ENCODE measurements at regions not wholly inside any gene's neighbourhood (a gene's known extent, or its start where the extent isn't known, plus 50 kb on each side); places are given as distances from the start of the nearest gene placed in this dataset.

GRCh38 chr11:29781268-29781667 is 235.6 kb downstream of the KCNA4 start:
- no peak for DNase-seq

GRCh38 chr11:29780756-29781155 is 236.1 kb downstream of the KCNA4 start:
- DNase-seq: no peak

- DNase-seq: no peak
These were observed 243.1 kb downstream of the KCNA4 start for GRCh38 chr11:29773656-29774264.

DNA sequence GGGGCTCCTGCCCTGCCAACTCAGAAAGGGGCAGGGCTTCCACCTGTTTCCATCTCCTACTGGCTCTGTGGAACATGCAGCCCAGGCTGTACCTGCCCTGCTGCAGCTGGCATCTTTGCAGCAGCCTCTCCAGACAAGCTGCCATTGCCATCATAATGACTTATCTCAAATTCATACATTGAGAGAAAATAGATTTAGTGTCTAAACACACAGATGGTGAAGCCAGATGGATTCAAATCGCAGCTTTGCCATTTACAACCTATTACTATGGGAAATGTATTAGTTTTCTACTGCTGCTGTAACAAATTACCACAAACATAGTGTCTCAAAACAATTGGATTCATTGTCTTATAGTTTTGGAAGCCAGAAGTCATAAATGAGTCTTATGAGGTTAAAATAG is 260.0 kb downstream of the KCNA4 start:
- DNase-seq: no peak

- DNase-seq: no peak
These were observed 261.4 kb downstream of the KCNA4 start for GRCh38 chr11:29755474-29755873.

DNA sequence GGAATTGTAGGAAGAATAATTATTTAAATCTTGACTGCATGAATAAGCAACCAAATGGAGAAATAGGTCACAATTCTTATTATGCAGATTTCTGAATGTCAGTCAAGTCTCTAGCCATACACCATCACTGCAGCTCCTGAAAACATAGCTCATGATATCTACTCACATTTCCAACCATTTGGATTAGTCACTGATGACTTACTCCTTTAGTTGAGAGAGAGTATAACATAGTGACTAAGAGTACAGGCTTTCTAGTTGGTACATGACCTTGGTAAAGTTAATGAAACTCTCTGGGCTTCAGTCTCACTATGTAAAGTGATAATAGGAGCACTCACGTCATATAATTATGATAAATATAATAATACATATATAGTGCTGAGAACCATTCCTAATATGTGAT is 265.2 kb downstream of the KCNA4 start:
- DNase-seq: no peak

DNA sequence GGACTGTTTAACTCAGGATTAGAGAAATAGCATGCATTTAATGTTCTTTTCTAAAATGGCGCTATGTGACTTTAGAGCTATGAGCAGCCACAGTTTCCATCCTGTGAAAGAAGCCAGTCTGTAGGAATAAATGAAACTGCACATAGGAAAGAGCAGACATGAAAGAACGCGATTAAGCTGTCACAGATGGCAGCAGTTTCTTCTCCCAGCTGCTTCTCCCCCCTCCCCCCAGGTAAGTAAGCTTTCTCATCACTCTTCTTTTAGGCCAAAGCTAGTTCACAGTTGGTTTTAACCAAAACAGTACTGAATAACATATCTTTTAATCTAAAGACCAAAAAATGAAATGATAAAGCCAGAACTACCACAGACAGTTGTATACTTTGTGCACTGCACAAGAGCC is 266.4 kb downstream of the KCNA4 start:
- DNase-seq: no peak

- DNase-seq: no peak
These were observed 282.5 kb downstream of the KCNA4 start for GRCh38 chr11:29734287-29734686.

DNA sequence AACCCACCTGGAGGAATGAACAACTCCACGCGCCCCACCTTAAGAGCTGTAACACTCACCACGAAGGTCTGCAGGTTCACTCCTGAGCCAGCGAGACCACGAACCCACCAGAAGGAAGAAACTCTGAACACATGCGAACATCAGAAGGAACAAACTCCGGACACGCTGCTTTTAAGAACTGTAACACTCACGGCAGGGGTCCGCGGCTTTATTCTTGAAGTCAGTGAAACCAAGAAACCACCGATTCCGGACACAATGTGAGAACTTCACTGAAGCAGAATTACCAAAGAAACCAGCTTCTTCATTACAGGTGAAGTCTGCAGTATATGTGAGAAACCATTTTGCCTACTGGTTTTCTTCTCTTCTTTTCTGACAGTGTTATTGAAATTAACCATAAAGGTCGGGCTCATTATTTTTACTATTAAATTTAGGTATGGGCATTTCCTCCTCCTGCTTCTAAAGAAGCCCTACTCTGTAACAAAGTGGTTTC is 303.0 kb downstream of the KCNA4 start:
- DNase-seq: no peak

DNA sequence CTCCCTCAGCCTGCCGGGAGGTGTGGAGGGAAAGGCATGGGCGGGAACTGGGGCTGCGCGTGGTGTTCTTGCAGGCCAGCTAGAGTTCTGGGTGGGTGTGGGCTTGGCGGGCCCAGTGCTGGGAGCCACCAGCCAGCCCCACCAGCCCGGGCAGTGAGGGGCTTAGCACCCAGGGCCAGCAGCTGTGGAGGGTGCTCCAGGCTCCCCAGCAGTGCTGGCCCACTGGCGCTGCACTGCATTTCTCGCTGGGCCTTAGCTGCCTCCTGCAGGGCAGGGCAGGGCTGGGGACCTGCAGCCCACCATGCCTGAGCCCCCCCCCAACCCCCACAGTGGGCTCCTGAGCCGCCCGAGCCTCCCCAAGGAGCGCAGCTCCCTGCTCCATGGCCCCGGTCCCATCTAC is 304.2 kb downstream of the KCNA4 start:
- DNase-seq: no peak

DNA sequence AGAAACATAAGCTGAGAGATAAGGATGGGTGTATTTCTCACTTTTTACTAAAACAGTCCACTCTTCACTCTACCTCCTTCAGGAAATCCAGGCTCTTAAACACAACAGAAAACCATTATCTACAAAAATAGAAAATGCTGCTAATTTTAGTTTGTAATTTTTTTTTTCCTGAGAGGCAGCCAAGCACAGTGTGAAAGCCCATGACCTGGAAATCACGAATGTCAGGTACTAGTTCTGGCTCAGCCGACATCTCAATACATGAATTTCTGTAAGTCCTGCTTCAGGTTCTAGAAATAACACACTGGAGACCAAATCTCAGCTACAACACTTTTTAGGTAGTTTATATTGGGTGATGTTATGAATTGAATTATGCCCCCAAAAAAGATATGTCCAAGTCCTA is 308.9 kb downstream of the KCNA4 start:
- no peak for DNase-seq

GRCh38 chr11:29685361-29685760 is 331.5 kb downstream of the KCNA4 start:
- no peak for DNase-seq

- no peak for DNase-seq
These were observed 334.0 kb downstream of the KCNA4 start for GRCh38 chr11:29682856-29683255.

DNA sequence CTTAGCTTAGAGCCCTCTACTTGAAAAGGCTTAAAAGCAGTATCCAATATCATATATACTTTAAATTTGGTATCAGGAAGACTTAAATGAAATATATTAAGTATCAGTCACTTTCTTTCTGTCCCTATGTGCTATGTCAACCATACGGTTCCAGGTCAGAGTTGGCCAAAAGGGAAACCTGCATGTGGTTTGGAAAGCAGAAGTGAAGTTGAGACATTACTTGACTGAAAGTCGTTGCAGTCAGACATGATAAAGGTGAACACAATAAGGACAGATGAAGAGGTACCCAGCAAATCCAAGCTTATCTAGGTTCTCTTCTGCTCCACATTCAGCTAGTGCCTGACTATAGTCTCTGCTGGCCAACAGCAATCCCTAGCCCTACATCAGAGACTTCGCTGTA is 336.8 kb downstream of the KCNA4 start:
- DNase-seq: no peak

- no peak for DNase-seq
These were observed 339.8 kb downstream of the KCNA4 start for GRCh38 chr11:29676993-29677392.

DNA sequence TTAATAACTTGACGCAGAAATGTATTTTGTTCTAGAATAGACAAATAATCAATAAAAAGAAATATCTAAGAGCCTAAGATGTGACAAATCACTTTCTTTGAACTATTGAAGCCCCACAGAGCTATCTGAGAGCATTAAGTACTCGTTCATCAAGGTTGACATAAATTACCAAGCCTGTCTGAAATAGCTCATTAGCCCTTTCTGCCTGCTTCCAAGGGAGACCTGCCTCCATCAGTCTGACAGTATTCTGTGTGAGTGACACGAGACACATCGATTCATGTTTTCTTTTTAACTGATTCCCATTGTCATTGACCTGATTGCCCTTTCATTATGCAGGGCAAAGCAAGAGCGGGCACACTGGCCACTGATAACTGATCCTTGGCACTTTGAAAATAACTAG is 347.5 kb downstream of the KCNA4 start:
- DNase-seq: no peak

- DNase-seq: no peak
These were observed 359.1 kb downstream of the KCNA4 start for GRCh38 chr11:29657709-29658108.

DNA sequence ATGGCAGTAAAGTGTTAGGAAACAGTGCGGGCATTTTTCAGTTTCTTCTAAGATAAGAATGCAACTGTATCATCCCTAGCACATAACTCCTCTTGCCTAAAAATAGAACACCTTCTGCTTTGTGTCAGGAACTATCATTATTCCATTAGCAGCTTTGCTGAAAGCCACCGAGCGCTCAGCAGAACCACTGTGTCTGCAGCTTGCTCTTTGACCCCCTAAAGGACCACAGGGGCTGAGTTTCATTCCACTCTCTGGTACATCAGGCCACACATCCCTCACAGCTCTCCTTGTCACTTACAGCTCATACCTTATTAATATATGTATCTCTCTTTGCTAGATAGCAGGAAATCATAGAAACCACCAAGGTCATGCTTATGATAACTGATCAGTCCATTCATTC is 360.2 kb downstream of the KCNA4 start:
- DNase-seq: no peak

DNA sequence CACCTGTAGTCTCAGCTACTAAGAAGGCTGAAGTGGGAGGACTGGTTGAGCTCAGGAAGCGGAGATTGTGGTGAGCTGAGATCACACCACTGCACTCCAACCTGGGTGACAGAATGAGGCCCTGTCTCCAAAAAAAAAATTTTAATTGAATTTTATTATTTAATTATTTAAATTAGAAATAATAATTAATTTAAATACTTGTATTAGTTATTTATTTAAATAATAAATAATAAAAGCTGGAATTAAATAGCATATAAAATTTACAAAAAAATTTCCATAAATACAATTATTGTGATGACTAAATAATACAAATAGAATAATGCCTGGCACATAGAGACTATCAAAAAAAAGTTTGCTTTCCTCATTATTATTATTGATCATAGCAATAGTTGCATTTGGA is 371.5 kb downstream of the KCNA4 start:
- no peak for DNase-seq

DNA sequence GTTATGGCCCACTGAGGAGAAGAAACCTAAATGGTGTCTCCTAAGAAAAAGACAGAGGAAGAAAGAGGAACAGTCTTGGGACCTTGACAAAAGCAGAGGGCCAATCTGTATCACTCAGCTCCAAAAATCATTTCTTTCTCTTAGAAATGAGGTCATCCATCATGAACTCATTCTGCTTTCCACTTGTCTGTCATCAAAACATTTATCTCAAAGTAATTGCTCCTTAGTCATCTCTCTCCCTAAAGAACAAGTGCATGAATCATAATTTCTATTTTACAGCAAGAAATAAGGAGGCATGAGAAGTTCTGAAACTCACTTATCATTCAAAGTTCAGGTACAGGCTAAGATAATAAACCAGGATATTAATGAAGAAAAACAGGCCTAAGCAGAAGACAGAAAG is 375.6 kb downstream of the KCNA4 start:
- no peak for DNase-seq

DNA sequence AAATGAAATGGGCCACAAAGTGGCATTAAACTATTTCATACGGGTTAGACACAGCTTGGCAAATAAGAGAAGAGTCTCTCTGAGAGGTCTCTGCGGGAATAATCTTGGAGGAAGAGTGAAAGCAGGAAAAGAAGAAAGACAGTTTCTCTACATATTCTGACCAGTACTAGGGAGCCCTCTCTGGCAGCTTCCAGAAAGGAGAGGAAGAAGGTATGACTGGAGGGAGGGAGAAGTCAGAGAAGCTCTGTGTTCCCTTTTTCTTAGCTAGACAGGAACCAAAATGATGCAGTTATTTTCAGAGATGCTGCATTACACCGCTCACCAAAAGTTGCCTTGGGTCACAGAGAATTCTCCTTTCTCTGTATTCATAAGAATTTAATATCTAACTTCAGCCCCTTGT is 382.1 kb downstream of the KCNA4 start:
- DNase-seq: no peak

DNA sequence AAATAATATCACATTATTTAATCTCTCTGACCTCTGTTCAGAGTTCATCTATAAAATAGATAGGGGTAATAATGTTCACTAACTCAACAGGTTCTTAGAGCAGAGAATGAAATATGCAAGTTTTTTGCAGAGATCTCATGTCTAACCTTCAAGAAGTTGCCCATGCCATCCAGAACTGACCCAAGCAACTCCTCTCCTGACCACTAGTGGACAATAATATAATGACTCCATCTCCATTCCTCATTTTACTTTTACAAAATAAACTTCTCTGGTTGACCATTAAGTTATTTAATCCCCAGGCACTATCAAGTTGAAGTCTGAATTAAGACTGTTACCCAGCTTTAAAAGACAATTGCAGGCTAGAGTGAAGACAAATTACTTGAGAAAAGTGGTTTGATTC is 382.6 kb downstream of the KCNA4 start:
- DNase-seq: no peak

- DNase-seq: no peak
These were observed 387.5 kb downstream of the KCNA4 start for GRCh38 chr11:29629286-29629685.

GRCh38 chr11:29628609-29629008 is 388.2 kb downstream of the KCNA4 start:
- no peak for DNase-seq

- DNase-seq: no peak
These were observed 389.3 kb downstream of the KCNA4 start for GRCh38 chr11:29627541-29627940.
